K562 (cell line): ENCODE measurements at regions not wholly inside any gene's neighbourhood (a gene's known extent, or its start where the extent isn't known, plus 50 kb on each side); places are given as distances from the start of the nearest gene placed in this dataset.

Experiments used
- ATAC-seq: fragments of 200-7000 bp; cut with Tn5 transposase; 3 replicates; pipeline ENCODE4 v1.9.1; 2020; ENCODE audit warnings: moderate library complexity
- BruUV-seq: library from RNA; stranded (reverse); fragments of 400-500 nt; replicated peaks from 2 replicates; lab custom pipeline; 2021; lab: Mats Ljungman, UMichigan
- CTCF ChIA-PET: fragments of 300-600 bp; formaldehyde crosslinking; extraction: SDS; loops from one replicate; lab custom pipeline; 2021; ENCODE audit warnings: low intra/inter-chr PET ratio; lab: Yijun Ruan, JAX
- POLR2A ChIA-PET: fragments of 300-600, 350-650 bp; sonication (Branson Sonifier 250); formaldehyde crosslinking; extraction: SDS; loops from one replicate; lab custom pipeline; 2021; ENCODE audit warnings: antibody characterized with exemption, inconsistent platforms; lab: Yijun Ruan, JAX
- DNase-seq, 4 experiments: peaks; one replicate each; pipeline versions ENCODE4 v3.0.0 to v3.0.0-alpha.2; 2011 to 2018; ENCODE audit warnings: low spot score in 3 of 4, mixed read lengths in 3 of 4; ENCODE audit errors: extremely low read depth in 1 of 4
- FAIRE-seq: peaks from 2 replicates; lab custom pipeline; 2011; peaks lifted over from hg19 to GRCh38; lab: Jason Lieb, UNC
- H2AFZ ChIP-seq: 2 replicates; pipeline ENCODE4 v1.6.0; 2011; ENCODE audit warnings: low read depth, low read length, control low read depth, inconsistent platforms
- H3K27ac ChIP-seq: fragments of 200-600 bp; 3 replicates; pipeline ENCODE4 v1.8.0; 2011; ENCODE audit warnings: low read depth, mild to moderate bottlenecking, control low read depth, inconsistent platforms, low read length, moderate library complexity, mixed read lengths; ENCODE audit errors: extremely low read depth
- H3K27me3 ChIP-seq, 2 experiments: fragments of 300-600 bp in 1 of 2; 2 replicates in 1 of 2; 3 replicates in 1 of 2; pipeline versions ENCODE4 v1.6.0 to v1.8.0; 2011; ENCODE audit warnings: inconsistent platforms in 2 of 2, low read length in 2 of 2, mild to moderate bottlenecking in 1 of 2, mixed read lengths in 1 of 2, moderate library complexity in 1 of 2; ENCODE audit not compliant: control insufficient read depth in 2 of 2, insufficient read depth in 2 of 2
- H3K36me3 ChIP-seq: fragments of 300-600 bp; 3 replicates; pipeline ENCODE4 v1.8.0; 2011; ENCODE audit warnings: mild to moderate bottlenecking, low read length, inconsistent platforms; ENCODE audit not compliant: control insufficient read depth, insufficient read depth
- H3K4me1 ChIP-seq, 2 experiments: fragments of 200-600 bp in 1 of 2; replicated peaks in 1 of 2; 2 replicates in 1 of 2; 3 replicates in 1 of 2; pipeline versions ENCODE4 v1.5.1 to v1.8.0; 2011; ENCODE audit warnings: inconsistent platforms in 2 of 2, low read length in 2 of 2, mild to moderate bottlenecking in 1 of 2, mixed read lengths in 1 of 2, moderate library complexity in 1 of 2; ENCODE audit not compliant: control insufficient read depth in 2 of 2, insufficient read depth in 2 of 2
- H3K4me2 ChIP-seq: 2 replicates; pipeline ENCODE4 v1.6.1; 2011; ENCODE audit warnings: low read length, control low read depth, inconsistent platforms, mixed read lengths; ENCODE audit not compliant: insufficient read depth
- H3K4me3 ChIP-seq: fragments of 200-600 bp; sonication (generic), shearing (Covaris generic); 2 replicates; pipeline ENCODE4 v1.5.1; 2016; ENCODE audit warnings: control low read depth, inconsistent platforms
- H3K79me2 ChIP-seq: fragments of 200-600 bp; 3 replicates; pipeline ENCODE4 v1.8.0; 2011; ENCODE audit warnings: low read length, inconsistent platforms; ENCODE audit not compliant: control insufficient read depth, insufficient read depth
- H3K9ac ChIP-seq, 2 experiments: 2 replicates each; pipeline versions ENCODE4 v1.6.0 to v1.6.1; 2011; ENCODE audit warnings: low read depth in 2 of 2, low read length in 2 of 2, control low read depth in 1 of 2, inconsistent platforms in 1 of 2, mild to moderate bottlenecking in 1 of 2, mixed read lengths in 1 of 2; ENCODE audit not compliant: insufficient read depth in 1 of 2
- H3K9me1 ChIP-seq: one replicate; pipeline ENCODE4 v1.6.0; 2011; ENCODE audit warnings: inconsistent platforms, mild to moderate bottlenecking, low read length, moderate library complexity; ENCODE audit not compliant: control insufficient read depth, insufficient read depth
- H3K9me3 ChIP-seq: replicated peaks from 2 replicates; pipeline ENCODE4 v1.5.1; 2011; ENCODE audit warnings: low read depth, low read length, inconsistent platforms; ENCODE audit not compliant: control insufficient read depth, insufficient read depth
- H4K20me1 ChIP-seq: replicated peaks from 2 replicates; pipeline ENCODE4 v1.6.1; 2011; ENCODE audit warnings: low read length, inconsistent platforms, mixed read lengths; ENCODE audit not compliant: control insufficient read depth, insufficient read depth
- BACH1 ChIP-seq: fragments of 200-800 bp; sonication (Bioruptor generic); IDR thresholded peaks from 2 replicates; pipeline ENCODE4 v1.6.1; 2016; ENCODE audit warnings: missing genetic modification characterization, missing compliant biosample characterization
- CEBPB ChIP-seq: fragments of 450-650 bp; IDR thresholded peaks from 2 replicates; pipeline ENCODE4 v1.6.1; 2016; ENCODE audit warnings: missing genetic modification characterization, missing compliant biosample characterization
- FIP1L1 ChIP-seq: fragments of 200-400 bp; formaldehyde crosslinking; IDR thresholded peaks from 2 replicates; pipeline ENCODE4 v1.6.1; 2018; ENCODE audit warnings: mild to moderate bottlenecking, low read depth, low read length; ENCODE audit not compliant: poor library complexity, severe bottlenecking
- HMG20A ChIP-seq: fragments of 450-650 bp; formaldehyde crosslinking; conservative IDR thresholded peaks from 2 replicates; pipeline ENCODE4 v1.4.0; 2020; ENCODE audit warnings: mild to moderate bottlenecking, mixed read lengths
- JUND ChIP-seq, 2 experiments: IDR thresholded peaks; 2 replicates in 1 of 2; 3 replicates in 1 of 2; pipeline ENCODE4 v1.6.1; 2011; ENCODE audit warnings: borderline replicate concordance in 2 of 2, low read depth in 2 of 2, low read length in 2 of 2, improper control_type of control experiment in 1 of 2, missing biosample characterization in 1 of 2, missing genetic modification characterization in 1 of 2, missing genetic modification reagents in 1 of 2
- MTA3 ChIP-seq: fragments of 450-650 bp; formaldehyde crosslinking; IDR thresholded peaks from 2 replicates; pipeline ENCODE4 v1.6.1; 2017; ENCODE audit warnings: mild to moderate bottlenecking, borderline replicate concordance
- TEAD4 ChIP-seq, 2 experiments: sonication (generic) in 1 of 2; formaldehyde crosslinking in 1 of 2; IDR thresholded peaks; 2 replicates each; pipeline versions ENCODE4 v1.6.1 to v1.8.0; 2012 to 2022; ENCODE audit warnings: borderline replicate concordance in 1 of 2, inconsistent platforms in 1 of 2, low read length in 1 of 2, mild to moderate bottlenecking in 1 of 2, missing genetic modification reagents in 1 of 2
- ZNF561 ChIP-seq: fragments of 450-650 bp; formaldehyde crosslinking; conservative IDR thresholded peaks from 2 replicates; pipeline ENCODE4 v1.4.0; 2020; ENCODE audit warnings: mild to moderate bottlenecking, moderate library complexity
- WGBS: fragments of 100-300 bp; shearing (Covaris generic); methylation state at CpG from one replicate; pipeline ENCODE4 v1.1.6; 2016; ENCODE audit warnings: low coverage, mixed read lengths; ENCODE audit not compliant: insufficient coverage; ENCODE audit errors: missing lambda C conversion rate; 5-methylcytosine and 5-hydroxymethylcytosine counted together
- in situ Hi-C: fragments of 300-500 bp; cut with MboI; formaldehyde crosslinking; loops from 4 replicates; pipeline ENCODE4 v1.15.0; 2018; ENCODE audit warnings: inconsistent platforms, mixed read lengths
- intact Hi-C: fragments of 100-400 bp; cut with micrococcal nuclease; formaldehyde crosslinking; loops from 2 replicates; pipeline ENCODE4 v1.14.2; 2022
- TF ChIP-seq, protein P1 (sequence below): sonication (generic); formaldehyde crosslinking; IDR thresholded peaks from 2 replicates; pipeline ENCODE4 v1.8.1; 2022; ENCODE audit warnings: missing genetic modification reagents
- TF ChIP-seq, protein P2 (sequence below): fragments of 250-450 bp; sonication (Bioruptor Pico); IDR thresholded peaks from 2 replicates; pipeline ENCODE4 v1.9.0; 2021; ENCODE audit warnings: mild to moderate bottlenecking, inconsistent platforms
- TF ChIP-seq, protein P3 (sequence below): fragments of 450-650 bp; formaldehyde crosslinking; IDR thresholded peaks from 2 replicates; pipeline ENCODE4 v1.4.0; 2022; ENCODE audit warnings: missing genetic modification characterization

DNA sequence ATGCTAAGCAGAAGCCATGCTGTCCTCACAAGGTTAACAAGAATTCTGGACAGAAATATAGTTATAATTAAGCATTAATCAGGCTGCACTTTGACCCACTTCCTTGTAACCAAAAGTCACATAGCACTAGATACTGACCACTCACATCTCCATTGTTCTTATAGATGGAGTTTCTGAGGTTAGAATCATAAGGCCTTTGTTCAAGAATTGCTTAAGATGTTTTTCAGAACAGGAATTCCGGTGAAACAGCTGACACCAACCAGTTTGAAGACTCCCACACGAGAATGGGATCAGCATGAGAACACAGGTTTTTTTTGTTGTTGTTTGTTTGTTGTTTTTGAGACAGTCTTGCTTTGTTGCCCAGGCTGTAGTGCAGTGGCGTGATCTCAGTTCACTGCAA is 488.3 kb upstream of the NRP1 start:
- no peaks in the 10 kb centered on the region for H3K27me3 ChIP-seq
- 3% methylated on average over 3 of the region's 3 CpGs for WGBS
- no peaks in the 10 kb centered on the region for H3K9me3 ChIP-seq
- CTCF ChIA-PET = no interaction called here
- H4K20me1 ChIP-seq = no peaks in the 10 kb centered on the region
- H3K9ac ChIP-seq = no peak overlapping the region
- BruUV-seq = no TSS peak
- intact Hi-C loops = no loop called here
- DNase-seq = no peak
- no peak for ATAC-seq
- in situ Hi-C loops = no loop called here
- no peak overlapping the region for H3K4me2 ChIP-seq
- H3K36me3 ChIP-seq = no peaks in the 10 kb centered on the region
- H3K4me3 ChIP-seq = no peak overlapping the region
- TF ChIP-seq, protein P1, sequence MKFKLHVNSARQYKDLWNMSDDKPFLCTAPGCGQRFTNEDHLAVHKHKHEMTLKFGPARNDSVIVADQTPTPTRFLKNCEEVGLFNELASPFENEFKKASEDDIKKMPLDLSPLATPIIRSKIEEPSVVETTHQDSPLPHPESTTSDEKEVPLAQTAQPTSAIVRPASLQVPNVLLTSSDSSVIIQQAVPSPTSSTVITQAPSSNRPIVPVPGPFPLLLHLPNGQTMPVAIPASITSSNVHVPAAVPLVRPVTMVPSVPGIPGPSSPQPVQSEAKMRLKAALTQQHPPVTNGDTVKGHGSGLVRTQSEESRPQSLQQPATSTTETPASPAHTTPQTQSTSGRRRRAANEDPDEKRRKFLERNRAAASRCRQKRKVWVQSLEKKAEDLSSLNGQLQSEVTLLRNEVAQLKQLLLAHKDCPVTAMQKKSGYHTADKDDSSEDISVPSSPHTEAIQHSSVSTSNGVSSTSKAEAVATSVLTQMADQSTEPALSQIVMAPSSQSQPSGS (CRISPR knock-in tag) = no peak
- TF ChIP-seq CEBPB (no peak), TEAD4 (IDR thresholded peaks at IDR 0.05; ENCODE audit: low read length) (no peak), TEAD4 (CRISPR knock-in tag; IDR thresholded peaks at IDR 0.05; ENCODE audit: borderline replicate concordance) (no peak), FIP1L1 (no peak), ZNF561 (CRISPR knock-in tag) (no peak), MTA3 (no peak), JUND (IDR thresholded peaks at IDR 0.05; ENCODE audit: borderline replicate concordance, low read depth, low read length) (no peak), JUND (tag; IDR thresholded peaks at IDR 0.05; ENCODE audit: borderline replicate concordance, low read depth, low read length) (no peak), BACH1 (no peak), HMG20A (CRISPR knock-in tag) (no peak)
- TF ChIP-seq, protein P2, sequence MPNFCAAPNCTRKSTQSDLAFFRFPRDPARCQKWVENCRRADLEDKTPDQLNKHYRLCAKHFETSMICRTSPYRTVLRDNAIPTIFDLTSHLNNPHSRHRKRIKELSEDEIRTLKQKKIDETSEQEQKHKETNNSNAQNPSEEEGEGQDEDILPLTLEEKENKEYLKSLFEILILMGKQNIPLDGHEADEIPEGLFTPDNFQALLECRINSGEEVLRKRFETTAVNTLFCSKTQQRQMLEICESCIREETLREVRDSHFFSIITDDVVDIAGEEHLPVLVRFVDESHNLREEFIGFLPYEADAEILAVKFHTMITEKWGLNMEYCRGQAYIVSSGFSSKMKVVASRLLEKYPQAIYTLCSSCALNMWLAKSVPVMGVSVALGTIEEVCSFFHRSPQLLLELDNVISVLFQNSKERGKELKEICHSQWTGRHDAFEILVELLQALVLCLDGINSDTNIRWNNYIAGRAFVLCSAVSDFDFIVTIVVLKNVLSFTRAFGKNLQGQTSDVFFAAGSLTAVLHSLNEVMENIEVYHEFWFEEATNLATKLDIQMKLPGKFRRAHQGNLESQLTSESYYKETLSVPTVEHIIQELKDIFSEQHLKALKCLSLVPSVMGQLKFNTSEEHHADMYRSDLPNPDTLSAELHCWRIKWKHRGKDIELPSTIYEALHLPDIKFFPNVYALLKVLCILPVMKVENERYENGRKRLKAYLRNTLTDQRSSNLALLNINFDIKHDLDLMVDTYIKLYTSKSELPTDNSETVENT (CRISPR knock-in tag) = no peak
- TF ChIP-seq, protein P3, sequence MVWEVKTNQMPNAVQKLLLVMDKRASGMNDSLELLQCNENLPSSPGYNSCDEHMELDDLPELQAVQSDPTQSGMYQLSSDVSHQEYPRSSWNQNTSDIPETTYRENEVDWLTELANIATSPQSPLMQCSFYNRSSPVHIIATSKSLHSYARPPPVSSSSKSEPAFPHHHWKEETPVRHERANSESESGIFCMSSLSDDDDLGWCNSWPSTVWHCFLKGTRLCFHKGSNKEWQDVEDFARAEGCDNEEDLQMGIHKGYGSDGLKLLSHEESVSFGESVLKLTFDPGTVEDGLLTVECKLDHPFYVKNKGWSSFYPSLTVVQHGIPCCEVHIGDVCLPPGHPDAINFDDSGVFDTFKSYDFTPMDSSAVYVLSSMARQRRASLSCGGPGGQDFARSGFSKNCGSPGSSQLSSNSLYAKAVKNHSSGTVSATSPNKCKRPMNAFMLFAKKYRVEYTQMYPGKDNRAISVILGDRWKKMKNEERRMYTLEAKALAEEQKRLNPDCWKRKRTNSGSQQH (CRISPR knock-in tag) = no peak
- TF ChIP-seq, all 486 proteins: peak for 0
- POLR2A ChIA-PET = no interaction called here
- H3K27ac ChIP-seq = no peak overlapping the region
- no peaks in the 10 kb centered on the region for H3K4me1 ChIP-seq
- no peaks in the 10 kb centered on the region for H3K79me2 ChIP-seq
- no peak overlapping the region for H2AFZ ChIP-seq
- FAIRE-seq = no peak
- H3K9me1 ChIP-seq = no peaks in the 10 kb centered on the region
